HG02798 (cell line): ENCODE measurements at regions not wholly inside any gene's neighbourhood (a gene's known extent, or its start where the extent isn't known, plus 50 kb on each side); places are given as distances from the start of the nearest gene placed in this dataset.
"Not testable (repeated sequence)": the region's sequence is repeated elsewhere in the genome, so short reads cannot be mapped to it uniquely, and the experiment has no call there.

ENCODE experiments used
- ATAC-seq: cut with Tn5 transposase; IDR thresholded peaks from one replicate; pipeline ENCODE4 v1.9.1; 2021; ENCODE audit warnings: mild to moderate bottlenecking; ENCODE audit not compliant: unreplicated experiment, poor library complexity

DNA sequence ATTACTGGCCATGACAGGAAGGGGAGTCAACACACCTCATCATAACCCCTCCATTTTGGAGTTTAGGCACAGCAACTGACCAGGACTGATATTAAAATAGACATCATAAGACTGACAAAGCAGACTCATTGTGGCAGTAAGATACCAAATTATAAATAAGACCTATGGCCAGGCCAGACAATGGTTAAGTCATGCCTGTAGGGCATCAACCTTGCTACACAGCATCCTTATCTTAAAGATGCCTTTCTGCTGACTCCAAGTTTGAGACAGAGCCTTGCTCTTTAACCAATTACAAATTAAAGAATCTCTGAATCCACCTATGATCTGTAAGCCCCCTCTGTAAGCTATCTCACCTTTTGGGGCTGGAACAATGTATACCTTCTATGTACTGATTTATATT is 65.5 kb downstream of the VCX2 start:
- no peak for ATAC-seq

DNA sequence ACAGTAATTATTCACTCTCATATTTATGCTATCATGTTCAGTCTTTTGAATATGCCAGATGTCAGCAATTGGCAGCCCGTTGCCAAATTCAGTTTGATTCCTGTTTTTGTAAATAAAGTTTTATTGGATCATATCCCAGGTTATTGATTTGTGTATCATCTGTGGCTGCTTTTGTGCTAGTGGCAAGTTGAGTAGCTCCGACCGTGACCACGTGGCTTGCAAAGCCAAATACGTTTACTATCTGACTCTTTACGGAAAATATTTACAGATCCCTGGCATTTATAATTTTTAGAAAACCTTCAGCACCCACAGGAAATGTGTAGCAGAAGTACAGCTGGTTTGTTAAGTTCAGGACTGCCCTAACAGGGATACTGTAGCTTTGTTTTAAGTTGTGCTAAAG is 67.4 kb downstream of the VCX2 start:
- ATAC-seq = no peak

DNA sequence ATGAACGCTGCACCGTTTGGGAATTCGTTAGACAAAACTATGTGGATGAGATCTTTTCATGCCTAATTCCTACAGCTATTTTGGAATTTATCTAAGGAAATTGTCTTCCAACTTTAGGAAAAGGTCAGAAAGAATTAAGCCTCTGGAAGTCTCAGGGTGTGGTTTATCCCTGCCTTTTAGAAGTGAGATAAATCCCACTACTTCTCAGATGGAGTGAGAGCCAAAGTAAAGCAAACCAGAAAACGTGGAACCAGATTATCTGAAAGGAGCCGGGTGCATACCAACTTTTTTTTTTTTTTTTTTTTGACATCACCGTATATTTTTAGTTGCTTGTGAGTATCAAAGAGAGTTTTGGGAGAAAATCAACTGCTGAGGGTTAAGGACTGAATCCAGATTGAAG is 79.6 kb downstream of the VCX2 start:
- ATAC-seq = no peak

DNA sequence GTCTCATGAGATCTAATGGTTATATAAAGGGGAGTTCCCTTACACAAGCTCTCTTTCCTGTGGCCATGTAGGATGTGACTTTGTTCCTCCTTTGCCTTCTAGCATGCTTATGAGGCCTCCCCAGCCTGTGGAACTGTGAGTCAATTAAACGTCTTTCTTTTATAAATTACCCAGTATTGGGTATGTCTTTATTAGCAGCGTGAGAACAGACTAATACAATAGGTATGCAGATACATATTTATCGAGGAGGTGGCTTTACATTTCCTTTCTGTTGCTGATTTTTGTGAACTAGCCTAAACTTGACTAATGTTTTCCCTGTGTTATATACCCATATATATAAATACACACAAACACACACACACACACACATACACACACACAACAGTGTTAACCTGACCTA is 80.2 kb downstream of the VCX2 start:
- no peak for ATAC-seq

DNA sequence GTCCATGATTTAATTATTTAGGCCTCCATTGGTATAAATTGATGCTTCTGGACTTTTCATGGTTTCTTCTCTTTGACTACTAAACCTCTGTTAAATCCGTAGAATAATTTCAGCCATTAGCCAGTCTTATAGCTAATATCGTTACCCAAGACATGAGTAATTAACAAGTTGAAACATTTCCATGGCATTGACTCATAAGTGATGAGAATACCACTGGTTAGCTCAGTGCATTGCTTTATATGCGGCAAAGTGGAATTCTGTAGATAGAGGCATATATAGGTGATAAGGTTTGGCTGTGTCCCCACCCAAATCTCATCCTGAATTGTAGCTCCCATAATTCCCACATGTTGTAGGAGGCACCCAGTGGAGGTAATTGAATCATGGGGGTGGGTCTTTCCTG is 80.6 kb downstream of the VCX2 start:
- no peak for ATAC-seq

DNA sequence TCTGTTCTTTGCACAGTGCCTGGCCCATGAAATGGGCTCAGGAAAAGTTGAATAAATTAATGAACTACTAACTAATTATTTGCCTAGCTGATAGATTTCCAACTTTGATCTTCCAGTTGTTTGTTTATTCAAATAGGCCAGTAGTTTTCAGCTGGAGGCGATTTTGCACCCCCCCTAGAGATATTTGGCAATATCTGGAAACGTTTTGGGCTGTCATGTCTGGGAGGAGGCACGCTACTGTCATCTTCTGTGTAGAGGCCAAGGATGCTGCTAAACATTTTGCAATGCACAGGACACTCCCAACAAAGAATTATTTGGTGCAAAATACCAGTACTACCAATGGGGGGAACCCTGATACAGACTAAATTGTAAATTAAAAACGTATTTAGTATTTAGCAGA is 81.9 kb downstream of the VCX2 start:
- no peak for ATAC-seq

DNA sequence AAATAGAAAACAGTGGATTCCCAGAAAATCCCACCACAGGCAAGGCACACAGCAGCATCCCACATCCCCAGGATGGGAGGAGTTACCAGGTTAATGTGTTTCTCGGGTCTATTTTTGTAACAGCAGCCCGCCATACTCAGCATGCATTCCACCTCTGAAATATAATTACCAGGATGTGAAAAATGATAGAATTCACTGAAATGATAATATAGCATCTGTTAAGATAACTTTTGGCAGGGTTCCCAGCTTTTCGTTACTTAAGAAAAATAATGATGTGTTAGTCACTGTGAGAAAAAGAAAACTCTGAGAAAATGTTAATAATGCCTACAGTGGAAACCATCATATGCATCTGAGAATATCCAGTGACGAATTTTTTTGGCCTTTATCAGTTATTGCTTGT is 87.1 kb downstream of the VCX2 start:
- no peak for ATAC-seq

DNA sequence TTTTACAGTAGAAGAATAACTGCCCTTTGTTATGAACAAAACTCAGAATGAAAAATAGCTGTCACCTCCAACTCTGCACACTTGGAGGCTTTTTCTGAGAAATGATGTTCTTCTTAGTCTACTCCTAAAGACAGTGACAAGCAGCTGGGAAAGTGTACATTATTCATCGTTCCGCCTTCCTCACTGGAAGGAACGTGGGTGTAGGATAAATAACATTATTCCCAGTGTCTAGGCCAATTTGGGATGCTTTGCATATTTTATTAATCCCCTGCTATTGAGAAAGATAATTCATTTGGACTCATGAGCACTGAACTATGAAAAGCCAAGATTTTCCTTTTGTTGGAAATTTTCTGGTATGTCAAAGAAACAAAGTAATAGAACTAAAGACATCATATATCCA is 87.8 kb downstream of the VCX2 start:
- no peak for ATAC-seq

DNA sequence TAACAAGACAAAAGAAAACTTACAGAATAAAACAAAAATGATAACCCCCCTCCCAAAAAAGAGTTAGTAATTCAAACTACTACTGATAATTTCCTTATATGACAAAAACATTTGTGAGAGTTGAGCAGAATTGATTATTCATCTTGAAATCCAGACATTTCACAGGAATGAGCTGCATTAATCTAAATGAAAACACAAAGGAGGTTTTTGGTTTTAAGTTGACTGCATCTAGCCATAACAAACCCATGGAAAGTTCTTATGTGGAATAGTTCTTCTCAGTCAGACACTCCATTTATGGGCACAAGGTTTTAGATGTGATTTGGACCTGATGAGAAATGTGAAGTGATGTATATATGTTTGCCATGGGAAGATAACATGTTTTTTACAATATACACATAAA is 95.4 kb downstream of the VCX2 start:
- ATAC-seq = no peak

DNA sequence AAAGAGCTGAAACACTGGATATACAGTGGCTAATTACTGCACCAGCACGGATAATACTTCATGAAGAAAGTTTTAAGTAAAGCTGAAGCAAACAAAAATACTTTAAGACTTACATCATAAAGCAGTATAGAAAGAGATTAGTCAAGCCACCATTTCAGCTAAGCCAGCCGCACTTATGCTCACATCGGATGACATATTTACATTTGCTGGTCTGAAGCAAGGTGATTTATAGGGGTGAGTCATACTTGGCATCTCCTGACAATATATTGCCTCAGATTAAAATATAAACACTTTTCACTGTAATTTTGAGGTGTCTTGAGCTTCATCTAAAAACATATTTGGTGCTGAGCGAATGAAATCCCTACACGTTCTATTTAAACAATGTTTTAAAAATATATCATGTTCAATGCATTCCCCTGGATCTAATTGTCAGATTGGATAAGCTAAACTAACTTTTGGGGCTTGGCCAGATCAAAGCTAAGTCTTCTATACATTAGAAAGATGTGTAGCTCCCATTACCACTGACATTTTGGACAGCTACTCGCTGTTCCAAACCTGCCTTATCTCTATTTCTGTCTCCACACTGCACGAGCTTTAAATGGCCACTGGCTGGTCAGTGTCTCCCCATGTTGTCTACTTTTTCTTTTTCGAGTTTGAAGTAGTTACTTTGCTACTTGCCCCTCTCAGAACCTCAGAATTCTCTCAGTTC is 103.2 kb downstream of the VCX2 start:
- ATAC-seq = no peak

DNA sequence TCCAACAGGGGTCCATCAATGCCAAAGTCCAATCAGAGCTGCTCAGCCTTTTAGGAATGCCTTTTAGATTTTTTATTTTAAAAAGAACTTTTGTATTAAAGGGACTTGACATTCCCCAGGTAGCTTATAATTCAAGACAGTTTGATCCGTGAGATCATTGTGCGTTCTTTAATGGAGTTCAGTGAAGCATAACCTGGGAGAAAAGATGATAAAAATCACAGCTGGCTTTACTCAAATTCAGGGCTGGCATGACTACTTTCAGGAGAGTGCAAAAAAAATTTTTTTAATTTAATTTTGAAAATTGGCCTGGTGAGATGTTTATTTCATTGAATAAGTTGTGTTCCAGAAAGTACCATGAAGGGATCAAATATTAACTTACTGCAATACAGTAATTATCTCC is 118.2 kb downstream of the VCX2 start:
- no peak for ATAC-seq

DNA sequence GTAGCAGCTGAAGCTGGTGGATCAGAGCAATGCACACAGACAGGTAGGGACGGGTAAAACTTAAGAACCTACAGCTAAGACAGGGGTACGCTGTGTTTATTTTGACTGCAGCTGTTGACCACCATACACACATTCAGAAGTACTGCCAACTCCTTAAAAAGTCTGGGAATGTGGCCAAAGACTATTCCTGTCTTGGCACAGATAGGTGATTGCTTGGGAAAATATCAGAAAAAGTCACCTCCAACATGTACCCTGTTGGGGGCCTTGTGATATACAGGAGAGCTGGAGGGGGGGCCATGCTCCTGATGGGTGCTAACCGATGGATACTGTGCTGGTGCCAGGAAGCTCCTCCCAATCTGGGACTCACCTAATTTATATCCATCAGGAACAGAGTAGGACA is 121.2 kb downstream of the VCX2 start:
- no peak for ATAC-seq

DNA sequence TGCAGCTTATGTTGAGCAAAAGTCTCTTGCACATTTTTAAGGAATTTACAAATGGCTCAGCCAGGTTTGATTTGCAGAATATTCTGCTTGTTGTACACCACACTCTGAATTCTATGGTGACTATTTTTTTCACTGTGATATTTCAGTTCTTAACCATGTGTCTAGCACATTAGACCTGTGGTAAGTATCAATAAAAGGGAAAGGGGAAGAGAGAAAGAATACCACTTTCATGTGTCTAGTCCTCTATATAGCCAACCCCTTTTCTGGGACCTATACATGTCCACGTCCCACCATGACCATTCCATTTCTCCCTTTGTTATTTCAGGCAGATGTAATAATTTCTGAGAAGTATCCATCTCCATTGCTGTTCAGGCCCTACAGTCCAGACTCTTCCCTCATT is 121.3 kb upstream of the PNPLA4 start:
- no peak for ATAC-seq

DNA sequence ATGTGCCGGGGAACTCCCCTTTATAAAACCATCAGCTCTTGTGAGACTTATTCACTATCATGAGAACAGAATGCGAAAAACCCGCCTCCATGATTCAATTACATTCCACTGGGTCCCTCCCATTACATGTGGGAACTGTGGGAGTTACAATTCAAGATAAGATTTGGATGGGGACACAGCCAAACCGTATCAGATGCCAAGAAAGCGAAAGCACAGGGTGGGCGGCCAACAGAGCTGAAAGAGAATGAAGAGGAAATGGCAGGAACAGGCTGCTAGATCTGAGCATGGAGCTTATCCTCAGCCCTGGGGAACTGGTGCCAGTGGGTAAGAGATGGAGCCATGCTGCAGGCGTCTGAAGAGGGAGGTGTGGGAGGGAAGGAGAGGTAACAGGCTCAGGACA is 117.7 kb upstream of the PNPLA4 start:
- ATAC-seq = no peak

DNA sequence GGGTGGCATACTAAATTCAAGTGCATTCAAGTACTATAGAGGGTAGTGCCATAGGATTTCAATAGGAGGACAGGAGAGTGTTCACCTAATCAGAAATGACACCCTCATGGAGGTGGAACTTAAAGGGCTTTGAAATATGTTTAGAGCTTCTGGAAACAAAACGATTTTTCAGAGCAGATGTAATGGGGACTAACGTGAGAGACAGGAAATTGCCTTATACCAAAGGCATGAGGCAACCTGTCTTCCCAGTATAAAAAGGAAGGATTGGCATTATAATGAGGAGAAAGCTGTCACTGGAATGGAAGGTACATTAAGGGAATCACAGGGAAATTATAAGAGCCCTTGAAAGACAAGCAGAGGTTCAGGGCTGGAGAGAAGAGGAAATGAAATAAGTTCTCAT is 116.3 kb upstream of the PNPLA4 start:
- ATAC-seq = no peak

DNA sequence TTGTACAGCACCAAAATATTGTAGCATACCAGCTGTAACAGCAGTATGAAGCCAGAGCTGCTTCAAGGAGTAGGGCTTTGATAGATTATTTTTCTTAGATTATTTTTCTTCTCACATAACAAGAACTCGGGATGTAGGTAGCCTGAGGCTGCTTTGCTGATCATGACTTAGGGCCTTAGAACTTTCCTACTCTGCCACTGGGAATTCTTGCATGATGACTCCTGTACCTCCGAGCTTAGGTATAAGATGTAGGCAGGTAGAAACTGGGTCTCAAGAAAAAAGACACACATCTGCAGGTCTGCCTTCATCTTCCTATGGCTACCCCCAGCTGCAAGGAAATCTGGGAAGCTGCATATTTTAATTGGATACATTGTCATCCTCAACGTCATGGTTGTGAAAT is 115.9 kb upstream of the PNPLA4 start:
- ATAC-seq = no peak

DNA sequence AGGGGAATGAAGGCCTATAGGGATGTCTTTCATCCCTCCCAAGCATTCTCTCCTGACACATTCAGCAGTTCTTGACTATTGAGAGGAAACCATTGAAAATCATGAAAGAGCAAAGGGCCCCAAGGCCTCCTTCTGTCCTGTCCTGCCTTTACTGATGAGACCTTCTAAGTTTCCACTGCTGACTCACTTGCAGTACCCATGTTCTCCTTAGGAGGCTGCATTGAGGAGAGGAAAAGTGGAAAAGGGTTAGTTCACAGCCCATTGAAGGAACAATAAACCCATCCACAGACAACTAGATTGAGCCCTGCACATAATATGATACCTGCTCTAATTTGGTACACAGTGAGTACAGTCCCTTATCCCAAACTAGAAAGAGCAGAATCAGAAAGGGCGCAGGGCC is 115.1 kb upstream of the PNPLA4 start:
- ATAC-seq = no peak

DNA sequence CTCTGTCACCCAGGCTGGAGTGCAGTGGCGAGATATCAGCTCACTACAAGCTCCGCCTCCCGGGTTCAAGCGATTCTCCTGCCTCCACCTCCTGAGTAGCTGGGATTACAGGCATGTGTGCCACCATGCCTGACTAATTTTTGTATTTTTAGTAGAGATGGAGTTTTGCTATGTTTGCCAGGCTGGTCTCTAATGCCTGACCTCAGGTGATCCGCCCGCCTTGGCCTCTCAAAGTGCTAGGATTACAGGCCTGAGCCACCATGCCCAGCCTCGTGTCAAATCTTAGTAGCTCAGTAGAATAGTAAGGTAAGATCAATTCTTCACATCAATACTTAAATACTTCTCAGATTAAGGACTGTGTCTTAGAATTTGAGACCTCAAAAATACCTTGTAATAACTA is 112.5 kb upstream of the PNPLA4 start:
- ATAC-seq = not testable (repeated sequence)

DNA sequence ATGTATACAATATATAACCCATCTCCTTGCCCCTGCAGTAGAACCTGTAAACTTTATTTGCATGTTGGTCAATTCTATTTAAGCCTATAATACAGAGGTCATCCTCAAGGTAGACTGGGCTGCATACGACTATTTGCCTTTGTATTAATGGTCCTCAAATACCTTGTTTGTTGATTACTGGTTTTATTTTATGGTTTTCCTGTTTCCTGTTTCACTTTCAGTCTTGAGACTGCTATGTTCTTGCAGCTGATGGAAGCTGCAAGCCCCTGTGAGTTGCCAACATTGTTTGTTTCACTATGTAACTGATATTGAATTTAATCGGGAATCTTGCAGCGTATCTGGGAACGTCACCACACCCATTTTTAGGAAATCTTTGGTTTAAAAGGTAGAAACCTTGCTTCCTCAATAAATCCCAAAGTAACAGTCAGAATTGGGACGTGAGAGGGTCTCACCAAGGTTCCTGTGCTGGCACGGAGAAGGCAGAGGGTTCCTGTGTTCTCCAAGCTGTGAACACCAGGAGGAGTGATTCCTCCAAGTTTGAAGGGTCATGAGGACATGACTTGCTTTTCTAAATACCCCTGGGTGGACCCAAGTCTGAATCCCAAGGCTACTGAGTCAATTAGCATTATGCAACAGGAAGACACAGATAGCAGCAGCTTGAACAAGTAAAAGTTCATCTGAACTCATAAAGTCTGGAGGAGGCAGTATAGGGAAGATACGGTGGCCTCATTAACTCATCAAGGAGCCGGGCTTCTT is 110.6 kb upstream of the PNPLA4 start:
- no peak for ATAC-seq

DNA sequence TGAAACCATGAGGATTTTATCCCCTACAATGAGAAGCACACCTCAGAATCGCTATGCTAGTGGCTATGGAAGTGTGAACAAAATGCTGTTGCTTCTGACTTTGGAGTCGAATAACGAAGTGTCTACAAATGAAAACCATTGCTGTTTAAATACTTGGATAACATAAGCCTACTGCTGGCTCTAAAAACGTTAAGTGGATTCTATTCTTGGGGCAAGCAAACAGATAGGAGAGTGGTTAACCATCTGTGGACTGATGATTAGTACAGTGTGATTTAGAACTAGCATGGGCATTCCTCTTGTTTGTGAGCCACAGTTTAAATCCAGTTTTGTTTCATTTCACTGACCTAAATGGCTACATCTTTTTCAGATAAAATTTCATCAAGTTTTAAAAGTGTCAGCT is 109.7 kb upstream of the PNPLA4 start:
- no peak for ATAC-seq

DNA sequence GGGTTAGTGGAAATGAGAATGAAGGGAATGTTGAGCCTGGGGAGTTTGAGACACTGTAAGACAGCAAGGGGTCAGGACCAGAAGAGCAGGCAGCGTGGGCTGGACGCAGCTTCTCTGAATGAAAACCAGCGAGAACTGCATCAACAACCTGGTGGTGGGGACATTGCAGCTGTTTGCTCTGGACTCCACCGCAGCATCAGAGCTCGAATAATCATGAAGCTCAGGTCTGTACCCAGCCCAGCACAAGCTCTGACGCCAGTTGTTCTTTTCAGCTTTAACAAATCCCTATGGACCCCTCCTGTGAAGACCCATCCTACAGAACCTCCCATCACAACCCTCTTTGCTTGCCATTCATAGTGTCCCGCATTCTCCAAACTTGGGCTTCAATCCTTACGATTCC is 106.8 kb upstream of the PNPLA4 start:
- no peak for ATAC-seq

DNA sequence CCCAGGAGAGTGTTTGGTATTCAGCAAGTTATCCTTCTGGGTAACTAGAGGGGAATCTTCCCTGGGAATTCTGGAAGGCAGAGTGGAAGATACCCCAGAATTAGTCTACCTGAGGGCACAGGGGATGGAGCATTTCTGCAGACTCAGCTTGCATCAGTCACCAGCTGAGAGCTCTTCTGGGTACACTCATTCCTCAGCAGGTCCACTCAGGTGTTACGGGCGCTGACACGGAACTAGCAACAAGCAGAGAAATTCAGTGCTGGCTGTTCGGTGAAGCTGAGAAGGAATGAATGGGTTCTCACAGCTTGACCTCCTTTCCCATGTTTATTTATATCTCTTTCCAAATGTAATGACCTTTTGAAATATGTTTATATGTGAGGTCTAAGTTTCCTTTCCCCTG is 106.0 kb upstream of the PNPLA4 start:
- ATAC-seq = no peak
